Activated CD4-positive, CD25-positive, alpha-beta regulatory T cell (primary cell): ENCODE measurements at regions not wholly inside any gene's neighbourhood (a gene's known extent, or its start where the extent isn't known, plus 50 kb on each side); places are given as distances from the start of the nearest gene placed in this dataset.

Experiments
- DNase-seq, 4 experiments: peaks; one replicate each; lab custom pipeline; 2025; lab: John Stamatoyannopoulos, UW

GRCh38 chr13:78426183-78426582 lies 177.2 kb downstream of the POU4F1 start:
- no peak for DNase-seq

GRCh38 chr13:78420814-78421213 lies 182.5 kb downstream of the POU4F1 start:
- no peak for DNase-seq

- DNase-seq, result no peak
These were observed 189.3 kb downstream of the POU4F1 start for GRCh38 chr13:78413887-78414553.

- DNase-seq, result no peak
These were observed 192.5 kb downstream of the POU4F1 start for GRCh38 chr13:78410847-78411246.

GRCh38 chr13:78410164-78410563 lies 193.2 kb downstream of the POU4F1 start:
- DNase-seq, result no peak

GRCh38 chr13:78409172-78409571 lies 194.2 kb downstream of the POU4F1 start:
- no peak for DNase-seq

- no peak for DNase-seq
These were observed 198.4 kb downstream of the POU4F1 start for GRCh38 chr13:78404846-78405360.

GRCh38 chr13:78402708-78403400 lies 200.5 kb downstream of the POU4F1 start:
- no peak for DNase-seq

GRCh38 chr13:78401873-78402707 lies 201.3 kb downstream of the POU4F1 start:
- no peak for DNase-seq

- DNase-seq, result no peak
These were observed 204.5 kb downstream of the POU4F1 start for GRCh38 chr13:78398743-78399410.

GRCh38 chr13:78393286-78394142 lies 209.8 kb downstream of the POU4F1 start:
- DNase-seq, result no peak

- DNase-seq, result no peak
These were observed 219.5 kb downstream of the POU4F1 start for GRCh38 chr13:78383899-78384298.

GRCh38 chr13:78383071-78383484 lies 220.3 kb downstream of the POU4F1 start:
- no peak for DNase-seq

GRCh38 chr13:78382491-78382890 lies 220.9 kb downstream of the POU4F1 start:
- no peak for DNase-seq

- no peak for DNase-seq
These were observed 226.5 kb downstream of the POU4F1 start for GRCh38 chr13:78376822-78377221.

- no peak for DNase-seq
These were observed 227.3 kb downstream of the POU4F1 start for GRCh38 chr13:78376033-78376432.

- DNase-seq, result no peak
These were observed 230.8 kb downstream of the POU4F1 start for GRCh38 chr13:78372581-78372980.

- DNase-seq, result no peak
These were observed 233.1 kb downstream of the POU4F1 start for GRCh38 chr13:78370231-78370630.

GRCh38 chr13:78364711-78365110 lies 238.6 kb downstream of the POU4F1 start:
- no peak for DNase-seq

GRCh38 chr13:78341032-78341431 lies 262.3 kb downstream of the POU4F1 start:
- no peak for DNase-seq

- no peak for DNase-seq
These were observed 263.4 kb downstream of the POU4F1 start for GRCh38 chr13:78339927-78340326.
